Activated naive CD8-positive, alpha-beta T cell treated with anti-CD3 and anti-CD28 coated beads for 36 hours (primary cell): ENCODE measurements at regions not wholly inside any gene's neighbourhood (a gene's known extent, or its start where the extent isn't known, plus 50 kb on each side); places are given as distances from the start of the nearest gene placed in this dataset.
A peak's percentile ranks its signal among the peaks of the same experiment; 100 is the strongest.

Experiments used
- DNase-seq: peaks from one replicate; pipeline ENCODE4 v3.0.0; 2021
- H3K27ac Mint-ChIP-seq: one replicate; pipeline ENCODE4 v1.8.0; 2022; ENCODE audit warnings: mild to moderate bottlenecking, moderate library complexity, mixed read lengths
- H3K27me3 Mint-ChIP-seq: one replicate; pipeline ENCODE4 v1.8.0; 2022; ENCODE audit warnings: mild to moderate bottlenecking, mixed read lengths
- H3K36me3 Mint-ChIP-seq: one replicate; pipeline ENCODE4 v1.8.0; 2021; ENCODE audit warnings: mild to moderate bottlenecking, mixed read lengths
- H3K4me1 Mint-ChIP-seq: one replicate; pipeline ENCODE4 v1.8.0; 2021; ENCODE audit warnings: mixed read lengths
- H3K4me3 Mint-ChIP-seq: one replicate; pipeline ENCODE4 v1.8.0; 2022; ENCODE audit warnings: mild to moderate bottlenecking, moderate library complexity, mixed read lengths
- H3K9me3 Mint-ChIP-seq: one replicate; pipeline ENCODE4 v1.8.0; 2022; ENCODE audit warnings: mixed read lengths

- Mint-ChIP-seq H3K9me3 (no peaks in the 10 kb centered on the region), H3K36me3 (no peaks in the 10 kb centered on the region), H3K4me3 (no peak overlapping the region), H3K4me1 (no peaks in the 10 kb centered on the region), H3K27me3 (no peaks in the 10 kb centered on the region), H3K27ac (no peak overlapping the region)
- no peak for DNase-seq
Measured at GRCh38 chr9:20083390-20083789, 294.6 kb upstream of the SLC24A2 start.

GRCh38 chr9:20082831-20083230 lies 294.0 kb upstream of the SLC24A2 start:
- Mint-ChIP-seq H3K27me3 (no peaks in the 10 kb centered on the region), H3K36me3 (no peaks in the 10 kb centered on the region), H3K9me3 (no peaks in the 10 kb centered on the region), H3K4me1 (no peaks in the 10 kb centered on the region), H3K27ac (no peak overlapping the region), H3K4me3 (no peak overlapping the region)
- DNase-seq, result no peak

- Mint-ChIP-seq H3K9me3 (no peaks in the 10 kb centered on the region), H3K4me1 (no peaks in the 10 kb centered on the region), H3K36me3 (no peaks in the 10 kb centered on the region), H3K4me3 (no peak overlapping the region), H3K27me3 (no peaks in the 10 kb centered on the region), H3K27ac (no peak overlapping the region)
- DNase-seq, result no peak
Measured at GRCh38 chr9:20082406-20082805, 293.6 kb upstream of the SLC24A2 start.

GRCh38 chr9:20078246-20078645 lies 289.4 kb upstream of the SLC24A2 start:
- no peak for DNase-seq
- Mint-ChIP-seq H3K4me3 (no peak overlapping the region), H3K36me3 (no peaks in the 10 kb centered on the region), H3K27me3 (peaks cover 6% of the 10 kb centered on the region), H3K4me1 (no peaks in the 10 kb centered on the region), H3K9me3 (peaks cover 4% of the 10 kb centered on the region), H3K27ac (no peak overlapping the region)

GRCh38 chr9:20074291-20074690 lies 285.5 kb upstream of the SLC24A2 start:
- no peaks in the 10 kb centered on the region for H3K4me1 Mint-ChIP-seq
- peaks cover 4% of the 10 kb centered on the region for H3K9me3 Mint-ChIP-seq
- H3K27ac Mint-ChIP-seq, result no peak overlapping the region
- DNase-seq, result no peak
- H3K36me3 Mint-ChIP-seq, result no peaks in the 10 kb centered on the region
- H3K4me3 Mint-ChIP-seq, result no peak overlapping the region
- H3K27me3 Mint-ChIP-seq, result peaks cover 6% of the 10 kb centered on the region

- H3K27ac Mint-ChIP-seq, result no peak overlapping the region
- H3K27me3 Mint-ChIP-seq, result no peaks in the 10 kb centered on the region
- H3K4me1 Mint-ChIP-seq, result peaks cover 11% of the 10 kb centered on the region
- no peaks in the 10 kb centered on the region for H3K36me3 Mint-ChIP-seq
- peaks cover 4% of the 10 kb centered on the region for H3K9me3 Mint-ChIP-seq
- no peak overlapping the region for H3K4me3 Mint-ChIP-seq
- no peak for DNase-seq
Measured at GRCh38 chr9:20070336-20070735, 281.5 kb upstream of the SLC24A2 start.

- Mint-ChIP-seq H3K4me3 (no peak overlapping the region), H3K4me1 (peaks cover 20% of the 10 kb centered on the region), H3K36me3 (no peaks in the 10 kb centered on the region), H3K9me3 (peaks cover 2% of the 10 kb centered on the region), H3K27me3 (no peaks in the 10 kb centered on the region), H3K27ac (peak overlapping the region; percentile 36)
- no peak for DNase-seq
Measured at GRCh38 chr9:20065796-20066700, 277.2 kb upstream of the SLC24A2 start.

GRCh38 chr9:20065046-20065445 lies 276.2 kb upstream of the SLC24A2 start:
- peaks cover 20% of the 10 kb centered on the region for H3K4me1 Mint-ChIP-seq
- H3K27ac Mint-ChIP-seq, result peak overlapping the region; percentile 35
- no peak overlapping the region for H3K4me3 Mint-ChIP-seq
- no peaks in the 10 kb centered on the region for H3K27me3 Mint-ChIP-seq
- H3K9me3 Mint-ChIP-seq, result peaks cover 2% of the 10 kb centered on the region
- no peaks in the 10 kb centered on the region for H3K36me3 Mint-ChIP-seq
- no peak for DNase-seq

- Mint-ChIP-seq H3K4me3 (no peak overlapping the region), H3K27ac (no peak overlapping the region), H3K9me3 (no peaks in the 10 kb centered on the region)
Measured at GRCh38 chr9:20054734-20055133, 265.9 kb upstream of the SLC24A2 start.

GRCh38 chr9:20048985-20049384 lies 260.1 kb upstream of the SLC24A2 start:
- DNase-seq, result no peak
- H3K36me3 Mint-ChIP-seq, result no peaks in the 10 kb centered on the region
- no peaks in the 10 kb centered on the region for H3K9me3 Mint-ChIP-seq
- no peaks in the 10 kb centered on the region for H3K4me1 Mint-ChIP-seq
- no peak overlapping the region for H3K27ac Mint-ChIP-seq
- H3K27me3 Mint-ChIP-seq, result no peaks in the 10 kb centered on the region
- no peak overlapping the region for H3K4me3 Mint-ChIP-seq

More at GRCh38 chr9:20054734-20055133, 265.9 kb upstream of the SLC24A2 start:
- Mint-ChIP-seq H3K4me1 (no peaks in the 10 kb centered on the region), H3K27me3 (no peaks in the 10 kb centered on the region), H3K36me3 (no peaks in the 10 kb centered on the region)
- DNase-seq, result no peak

- Mint-ChIP-seq H3K27me3 (no peaks in the 10 kb centered on the region), H3K36me3 (no peaks in the 10 kb centered on the region), H3K4me1 (peaks cover 4% of the 10 kb centered on the region), H3K27ac (no peak overlapping the region), H3K4me3 (no peak overlapping the region), H3K9me3 (no peaks in the 10 kb centered on the region)
- no peak for DNase-seq
Measured at GRCh38 chr9:20048437-20048836, 259.6 kb upstream of the SLC24A2 start.

- peaks cover 23% of the 10 kb centered on the region for H3K4me1 Mint-ChIP-seq
- H3K36me3 Mint-ChIP-seq, result no peaks in the 10 kb centered on the region
- no peak for DNase-seq
- no peaks in the 10 kb centered on the region for H3K9me3 Mint-ChIP-seq
- no peak overlapping the region for H3K27ac Mint-ChIP-seq
- no peak overlapping the region for H3K4me3 Mint-ChIP-seq
- H3K27me3 Mint-ChIP-seq, result no peaks in the 10 kb centered on the region
Measured at GRCh38 chr9:20044686-20045085, 255.8 kb upstream of the SLC24A2 start.

GRCh38 chr9:20043461-20043860 lies 254.6 kb upstream of the SLC24A2 start:
- Mint-ChIP-seq H3K9me3 (no peaks in the 10 kb centered on the region), H3K4me1 (peaks cover 25% of the 10 kb centered on the region), H3K27me3 (no peaks in the 10 kb centered on the region), H3K4me3 (peak overlapping the region; percentile 58), H3K36me3 (no peaks in the 10 kb centered on the region), H3K27ac (peak overlapping the region; percentile 81)
- DNase-seq, result no peak

GRCh38 chr9:20043035-20043434 lies 254.2 kb upstream of the SLC24A2 start:
- Mint-ChIP-seq H3K27me3 (no peaks in the 10 kb centered on the region), H3K4me3 (peak overlapping the region; percentile 58), H3K9me3 (no peaks in the 10 kb centered on the region), H3K36me3 (no peaks in the 10 kb centered on the region), H3K27ac (peak overlapping the region; percentile 81), H3K4me1 (peaks cover 25% of the 10 kb centered on the region)
- no peak for DNase-seq

- Mint-ChIP-seq H3K27me3 (no peaks in the 10 kb centered on the region), H3K4me3 (peak overlapping the region; percentile 11), H3K36me3 (no peaks in the 10 kb centered on the region), H3K9me3 (no peaks in the 10 kb centered on the region), H3K27ac (peak overlapping the region; percentile 81), H3K4me1 (peaks cover 25% of the 10 kb centered on the region)
- DNase-seq, result no peak
Measured at GRCh38 chr9:20042128-20042711, 253.4 kb upstream of the SLC24A2 start.

GRCh38 chr9:20041697-20042081 lies 252.9 kb upstream of the SLC24A2 start:
- peaks cover 25% of the 10 kb centered on the region for H3K4me1 Mint-ChIP-seq
- no peak overlapping the region for H3K27ac Mint-ChIP-seq
- no peak for DNase-seq
- H3K9me3 Mint-ChIP-seq, result no peaks in the 10 kb centered on the region
- H3K36me3 Mint-ChIP-seq, result no peaks in the 10 kb centered on the region
- no peaks in the 10 kb centered on the region for H3K27me3 Mint-ChIP-seq
- no peak overlapping the region for H3K4me3 Mint-ChIP-seq
